T-helper 17 cell (primary cell): ENCODE measurements at regions not wholly inside any gene's neighbourhood (a gene's known extent, or its start where the extent isn't known, plus 50 kb on each side); places are given as distances from the start of the nearest gene placed in this dataset.

Source experiments
- ATAC-seq: fragments of 150-1000 bp; cut with Tn5 transposase; 2 replicates; pipeline ENCODE4 v1.10.0; 2021; ENCODE audit warnings: mild to moderate bottlenecking, moderate library complexity
- DNase-seq, 3 donors: peaks; one replicate each; pipeline versions ENCODE4 v3.0.0 to v3.0.0-alpha.2; 2020 to 2021
- H3K9me3 ChIP-seq: one replicate; pipeline ENCODE4 v1.7.0; 2013; ENCODE audit warnings: low read length, mild to moderate bottlenecking; ENCODE audit not compliant: control insufficient read depth, poor library complexity, severe bottlenecking
- H3K27ac Mint-ChIP-seq: one replicate; pipeline ENCODE4 v1.8.0; 2022; ENCODE audit warnings: mild to moderate bottlenecking, moderate library complexity, mixed read lengths
- H3K27me3 Mint-ChIP-seq: one replicate; pipeline ENCODE4 v1.8.0; 2022; ENCODE audit warnings: mixed read lengths
- H3K36me3 Mint-ChIP-seq: one replicate; pipeline ENCODE4 v1.8.0; 2022; ENCODE audit warnings: low read depth, mixed read lengths
- H3K4me1 Mint-ChIP-seq: one replicate; pipeline ENCODE4 v1.8.0; 2022; ENCODE audit warnings: mild to moderate bottlenecking, mixed read lengths
- H3K4me3 Mint-ChIP-seq: one replicate; pipeline ENCODE4 v1.8.0; 2022; ENCODE audit warnings: mild to moderate bottlenecking, moderate library complexity, mixed read lengths

DNA sequence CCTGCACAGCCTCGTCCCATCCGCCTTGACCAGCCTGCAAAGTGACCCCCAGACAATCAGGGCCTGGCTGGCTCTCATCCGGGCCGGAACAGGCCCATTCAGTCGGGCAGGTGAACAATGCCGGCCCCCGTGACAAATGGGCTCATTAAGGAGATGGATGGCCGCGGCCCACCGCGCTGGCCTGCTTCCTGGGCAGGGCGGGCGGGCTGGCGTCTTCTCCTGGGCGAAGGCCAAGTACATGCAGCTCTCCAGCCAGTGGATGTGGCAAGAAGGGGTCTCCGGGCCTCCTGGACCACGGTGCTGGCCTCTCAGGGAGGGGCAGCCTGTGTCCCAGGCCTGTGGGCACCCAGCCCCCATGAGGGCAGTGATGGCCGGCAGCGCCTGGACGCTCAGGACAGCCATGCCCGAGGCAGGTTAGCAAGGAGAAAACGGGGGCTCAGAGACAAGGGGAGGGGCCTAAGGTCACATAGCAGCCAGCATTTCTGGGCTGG is 1022.8 kb downstream of the BRD1 start:
- no peak for DNase-seq
- Mint-ChIP-seq H3K36me3 (no peaks in the 10 kb centered on the region), H3K27me3 (peaks cover 17% of the 10 kb centered on the region), H3K4me3 (no peak overlapping the region), H3K4me1 (no peaks in the 10 kb centered on the region), H3K27ac (no peak overlapping the region)
- ATAC-seq, result no peak
- no peaks in the 10 kb centered on the region for H3K9me3 ChIP-seq

DNA sequence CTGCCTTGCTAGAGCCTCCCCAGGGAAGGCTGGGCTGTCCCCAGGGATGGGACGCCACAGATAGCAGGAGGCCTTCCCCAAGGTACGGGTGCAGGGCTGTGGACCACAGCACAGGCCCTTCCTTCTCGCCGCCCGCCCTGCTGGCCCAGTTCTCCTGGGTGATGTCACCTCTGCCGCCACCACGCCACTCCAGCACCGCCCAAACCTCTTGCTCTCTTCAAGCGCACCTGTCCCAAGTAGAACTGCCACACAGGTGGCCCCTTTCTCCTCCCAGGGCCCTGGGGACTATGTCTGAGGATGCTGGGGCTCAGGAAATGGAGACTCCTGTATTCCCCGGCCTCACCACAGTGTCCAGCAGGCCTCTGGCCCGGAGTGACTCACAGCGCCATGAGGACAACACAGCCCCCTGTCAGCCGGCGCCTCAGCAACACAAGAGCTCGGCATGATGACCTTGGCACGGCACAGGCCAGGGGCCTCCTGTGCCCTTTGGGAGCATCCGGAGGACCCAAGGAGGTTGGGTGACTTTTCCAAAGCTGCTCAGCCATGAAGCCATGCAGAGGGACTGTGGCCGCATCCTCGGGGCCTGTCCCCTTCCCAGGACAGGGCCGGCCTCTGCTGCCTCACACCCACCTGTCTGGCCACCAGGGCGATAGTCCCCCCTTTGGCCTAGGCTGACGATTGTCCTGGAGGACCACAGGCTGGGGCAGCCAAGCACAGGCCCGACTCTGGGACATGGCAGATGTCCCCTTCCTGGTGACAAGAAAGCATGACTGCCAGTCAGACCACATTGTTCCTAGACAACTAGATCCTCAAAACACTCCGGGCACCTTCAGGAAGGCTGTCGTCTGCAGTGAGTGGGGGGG is 1023.5 kb downstream of the BRD1 start:
- H3K4me1 Mint-ChIP-seq, result no peaks in the 10 kb centered on the region
- no peaks in the 10 kb centered on the region for H3K36me3 Mint-ChIP-seq
- no peak for DNase-seq
- no peak overlapping the region for H3K27ac Mint-ChIP-seq
- no peak for ATAC-seq
- H3K4me3 Mint-ChIP-seq, result no peak overlapping the region
- H3K27me3 Mint-ChIP-seq, result peaks cover 17% of the 10 kb centered on the region
- no peaks in the 10 kb centered on the region for H3K9me3 ChIP-seq

DNA sequence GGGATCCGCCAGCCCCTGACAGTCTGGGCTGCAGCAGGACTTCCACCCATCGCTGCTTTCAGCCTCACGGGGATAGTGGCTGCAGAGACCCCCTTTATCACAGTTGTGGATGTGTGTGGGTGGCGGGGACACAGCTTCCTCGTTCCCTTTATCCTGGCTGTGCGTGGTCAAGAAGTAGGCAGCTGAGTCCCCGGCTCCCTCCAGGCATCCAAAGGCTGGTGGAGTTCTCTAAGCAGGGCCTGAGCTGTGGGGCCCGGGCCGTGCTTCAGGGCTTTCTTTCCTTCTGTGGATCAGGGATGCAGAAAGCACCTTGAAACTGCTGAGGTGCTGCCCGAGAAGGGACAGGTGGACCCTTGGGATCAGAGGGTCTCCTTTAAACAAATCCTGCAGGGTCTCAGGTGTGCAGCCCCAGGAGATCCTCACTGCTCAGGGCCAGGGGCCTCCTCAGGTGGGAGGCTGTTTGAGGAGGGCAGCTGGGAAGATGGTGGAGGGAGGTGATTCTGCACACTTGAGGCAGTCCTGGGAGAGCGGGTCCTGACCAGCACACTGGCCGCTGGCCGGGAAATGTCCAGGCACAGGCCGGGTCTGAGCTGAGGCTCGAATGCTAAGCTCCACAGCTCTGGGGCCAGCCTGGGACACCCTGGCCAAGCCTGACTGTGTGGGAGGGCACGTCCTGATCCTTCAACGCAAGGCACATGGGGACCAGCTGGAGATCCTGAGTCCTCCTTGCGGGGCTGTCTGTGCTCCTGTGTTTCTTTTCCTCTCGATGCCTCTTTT is 1024.3 kb downstream of the BRD1 start:
- H3K36me3 Mint-ChIP-seq, result no peaks in the 10 kb centered on the region
- ATAC-seq (no peak), DNase-seq (no peak)
- H3K27ac Mint-ChIP-seq, result no peak overlapping the region
- H3K9me3 ChIP-seq, result no peaks in the 10 kb centered on the region
- no peak overlapping the region for H3K4me3 Mint-ChIP-seq
- no peaks in the 10 kb centered on the region for H3K4me1 Mint-ChIP-seq
- peaks cover 10% of the 10 kb centered on the region for H3K27me3 Mint-ChIP-seq

DNA sequence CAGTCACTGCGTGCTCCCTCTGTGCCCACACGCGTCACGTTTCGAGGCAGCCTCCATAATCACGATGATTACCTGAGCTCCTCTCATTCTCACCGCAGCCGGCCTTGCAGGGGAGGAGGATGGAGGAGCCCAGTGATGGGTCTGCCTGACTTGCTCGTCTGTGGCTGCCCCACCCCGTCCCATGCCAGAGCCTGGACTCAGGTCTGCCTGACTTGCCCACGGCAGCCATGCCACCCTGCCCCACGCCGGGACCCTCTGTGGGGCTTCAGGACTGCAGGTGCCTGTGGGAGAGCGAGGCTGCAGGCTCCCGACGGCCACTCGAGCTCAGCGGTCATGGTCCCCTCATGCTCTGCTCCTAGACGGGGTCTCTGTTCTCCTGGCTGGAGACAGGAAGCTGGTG is 1025.1 kb downstream of the BRD1 start:
- ATAC-seq (no peak), DNase-seq (no peak)
- Mint-ChIP-seq H3K27me3 (peaks cover 7% of the 10 kb centered on the region), H3K27ac (no peak overlapping the region), H3K4me3 (no peak overlapping the region), H3K36me3 (no peaks in the 10 kb centered on the region), H3K4me1 (no peaks in the 10 kb centered on the region)
- no peaks in the 10 kb centered on the region for H3K9me3 ChIP-seq

DNA sequence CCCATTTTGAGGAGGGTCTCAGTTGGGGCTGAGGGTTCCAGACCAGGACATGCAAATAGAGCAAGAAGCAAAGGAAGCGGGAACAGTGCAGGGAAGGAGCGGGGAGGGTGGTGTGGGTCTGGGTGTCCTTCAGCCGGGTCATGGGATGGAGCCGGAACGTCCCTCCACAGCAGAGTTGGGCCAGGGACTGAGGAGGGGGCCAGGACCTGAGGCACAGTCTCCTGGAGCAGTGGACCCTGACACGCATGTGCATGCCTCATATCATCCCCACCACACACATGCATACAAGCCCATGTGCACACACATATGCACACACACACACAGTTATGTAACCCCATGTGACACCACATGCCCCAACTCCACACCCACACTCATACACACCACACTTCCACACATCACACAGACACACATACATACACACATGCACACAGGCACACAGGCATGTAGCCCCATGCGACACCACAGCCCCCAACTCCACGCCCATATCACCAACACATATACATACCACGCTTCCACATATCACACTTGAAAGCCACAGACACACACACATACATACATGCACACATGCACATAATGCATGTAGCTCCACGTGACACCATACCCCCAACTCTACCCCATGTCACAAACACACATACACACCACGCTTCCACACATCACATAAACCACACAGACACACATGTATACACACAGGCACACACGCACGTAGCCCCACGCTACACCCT is 1026.6 kb downstream of the BRD1 start:
- no peak for ATAC-seq
- H3K4me1 Mint-ChIP-seq, result no peaks in the 10 kb centered on the region

DNA sequence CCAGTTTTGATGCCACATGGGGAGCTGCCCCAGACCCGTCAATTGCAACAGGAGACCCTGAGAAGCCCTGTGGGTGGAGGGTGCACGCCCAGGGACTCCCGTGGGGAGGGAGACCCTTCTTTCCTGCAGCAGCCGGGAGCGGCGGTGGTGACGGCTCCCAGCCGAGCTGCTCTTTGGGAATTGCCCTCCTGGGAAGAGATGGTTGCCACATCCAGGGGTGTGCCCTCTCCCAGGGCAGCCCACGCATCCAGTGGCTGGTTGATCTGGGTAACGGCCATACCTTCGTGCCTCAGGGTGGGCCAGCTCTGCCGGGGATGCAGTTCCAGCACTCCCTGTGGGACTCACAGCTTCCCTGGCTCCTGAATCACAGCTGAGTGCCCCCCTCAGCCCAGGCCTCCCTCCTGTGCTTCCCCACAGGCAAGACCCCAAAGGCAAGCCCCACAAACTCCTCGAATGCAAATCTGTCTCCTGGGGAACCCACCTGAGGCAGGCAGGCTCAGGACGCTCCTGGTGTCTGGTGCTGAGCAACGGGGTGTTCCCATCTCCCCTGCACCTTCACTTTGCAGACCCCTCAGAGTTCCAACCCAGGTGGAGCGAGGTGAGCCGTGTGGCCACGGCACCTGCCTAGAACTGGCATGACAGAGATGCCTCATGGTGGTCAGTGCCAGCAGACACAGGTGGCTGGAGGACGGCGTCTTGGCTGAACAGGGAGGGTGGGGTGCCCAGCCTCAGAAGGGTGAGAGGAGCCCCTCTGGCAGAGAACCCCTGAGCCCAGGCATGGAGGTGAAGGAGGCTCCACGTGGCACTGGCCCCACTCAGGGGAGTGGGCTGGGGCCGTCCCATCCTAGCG is 1027.4 kb downstream of the BRD1 start:
- no peaks in the 10 kb centered on the region for H3K9me3 ChIP-seq

More for the DNA sequence above, 1026.6 kb downstream of the BRD1 start:
- Mint-ChIP-seq H3K36me3 (no peaks in the 10 kb centered on the region), H3K27ac (no peak overlapping the region), H3K27me3 (no peaks in the 10 kb centered on the region), H3K4me3 (no peak overlapping the region)
- H3K9me3 ChIP-seq, result no peaks in the 10 kb centered on the region
- no peak for DNase-seq

DNA sequence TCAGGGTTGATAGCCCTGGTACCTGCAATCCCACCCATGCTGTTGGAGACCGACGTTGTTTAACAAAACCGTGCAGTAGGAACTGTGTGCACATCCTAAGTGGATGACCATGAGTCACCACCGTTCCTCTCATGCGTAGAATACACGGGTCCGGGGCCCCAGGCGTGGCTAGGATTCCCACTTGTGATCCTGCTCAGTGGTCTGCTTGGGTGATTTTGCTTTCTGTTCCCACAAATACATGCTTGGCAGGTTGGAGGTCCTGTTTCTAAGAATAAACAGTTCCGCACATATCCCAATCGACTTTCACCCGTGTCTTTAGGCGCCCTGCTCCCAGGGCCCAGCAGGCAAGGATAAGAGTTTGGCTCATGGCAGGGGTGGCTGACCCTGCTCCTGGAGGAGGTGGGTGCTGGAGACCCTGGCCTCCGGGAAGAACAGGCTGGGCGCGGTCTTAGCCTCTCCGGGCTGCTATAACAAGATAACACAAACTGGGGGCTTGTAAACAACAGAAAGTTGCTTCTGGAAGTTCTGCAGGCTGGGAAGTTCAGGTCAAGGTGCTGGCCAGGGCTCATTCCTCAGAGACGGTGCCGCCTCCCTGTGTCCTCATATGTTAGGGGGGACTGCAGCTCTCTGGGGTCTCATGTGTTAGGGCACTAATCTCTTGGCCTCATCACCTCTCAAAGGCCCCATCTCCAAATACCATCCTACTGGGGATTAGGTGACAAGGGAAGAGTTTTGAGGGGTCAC is 1028.3 kb downstream of the BRD1 start:
- no peaks in the 10 kb centered on the region for H3K9me3 ChIP-seq
- H3K36me3 Mint-ChIP-seq, result no peaks in the 10 kb centered on the region
- no peak overlapping the region for H3K4me3 Mint-ChIP-seq
- H3K4me1 Mint-ChIP-seq, result no peaks in the 10 kb centered on the region
- DNase-seq (no peak), ATAC-seq (no peak)
- no peak overlapping the region for H3K27ac Mint-ChIP-seq
- no peaks in the 10 kb centered on the region for H3K27me3 Mint-ChIP-seq

More for the DNA sequence above, 1027.4 kb downstream of the BRD1 start:
- H3K4me1 Mint-ChIP-seq, result no peaks in the 10 kb centered on the region
- H3K36me3 Mint-ChIP-seq, result no peaks in the 10 kb centered on the region
- no peaks in the 10 kb centered on the region for H3K27me3 Mint-ChIP-seq
- no peak overlapping the region for H3K4me3 Mint-ChIP-seq
- DNase-seq (no peak), ATAC-seq (no peak)
- H3K27ac Mint-ChIP-seq, result no peak overlapping the region

DNA sequence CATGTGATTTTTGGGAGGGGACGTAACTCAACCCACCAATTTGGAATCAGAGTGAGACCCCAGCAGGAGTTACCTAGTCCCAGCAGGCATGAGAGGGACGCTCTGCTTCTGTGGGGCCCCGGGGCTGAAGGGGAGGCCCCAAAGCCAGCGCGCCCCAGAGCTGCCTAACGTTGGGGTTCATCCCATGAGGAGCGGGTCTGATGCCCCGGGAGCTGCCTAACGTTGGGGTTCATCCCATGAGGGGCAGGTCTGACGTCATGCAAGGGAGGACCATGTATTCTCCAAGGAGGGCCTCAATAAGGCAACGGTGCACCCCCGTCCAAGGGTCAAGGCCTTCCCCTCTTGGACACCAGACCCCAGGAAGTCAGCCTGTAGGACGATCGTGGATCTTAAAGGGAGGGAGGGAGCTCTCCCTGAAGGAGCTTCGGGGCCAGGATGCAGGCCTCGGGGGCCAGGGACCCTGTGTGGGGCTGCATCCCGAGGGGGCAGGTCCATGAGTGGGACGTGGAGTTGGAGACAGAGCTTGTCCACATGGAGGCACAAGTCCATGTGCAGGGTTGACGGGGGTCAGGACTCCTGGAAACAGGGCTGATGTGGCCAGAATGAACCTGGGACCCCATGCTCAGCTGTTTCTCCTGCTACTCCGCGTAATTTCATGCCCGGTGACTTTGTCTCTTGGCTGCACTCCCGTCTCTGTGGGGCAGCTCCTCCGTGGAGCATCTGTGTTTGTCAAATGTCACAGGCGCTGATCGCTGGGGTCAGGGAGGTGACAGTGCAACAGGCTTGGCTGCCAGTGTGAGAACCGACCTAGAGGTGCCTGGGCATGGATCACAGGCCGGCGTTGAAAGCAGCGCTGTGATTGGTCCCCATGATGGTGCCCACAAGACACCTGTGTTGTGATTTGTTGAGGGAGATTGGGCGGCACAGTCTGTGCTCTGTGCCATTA is 1029.1 kb downstream of the BRD1 start:
- H3K27ac Mint-ChIP-seq, result no peak overlapping the region
- no peaks in the 10 kb centered on the region for H3K4me1 Mint-ChIP-seq
- no peaks in the 10 kb centered on the region for H3K9me3 ChIP-seq
- DNase-seq (no peak), ATAC-seq (no peak)
- no peaks in the 10 kb centered on the region for H3K36me3 Mint-ChIP-seq
- H3K4me3 Mint-ChIP-seq, result no peak overlapping the region
- no peaks in the 10 kb centered on the region for H3K27me3 Mint-ChIP-seq

DNA sequence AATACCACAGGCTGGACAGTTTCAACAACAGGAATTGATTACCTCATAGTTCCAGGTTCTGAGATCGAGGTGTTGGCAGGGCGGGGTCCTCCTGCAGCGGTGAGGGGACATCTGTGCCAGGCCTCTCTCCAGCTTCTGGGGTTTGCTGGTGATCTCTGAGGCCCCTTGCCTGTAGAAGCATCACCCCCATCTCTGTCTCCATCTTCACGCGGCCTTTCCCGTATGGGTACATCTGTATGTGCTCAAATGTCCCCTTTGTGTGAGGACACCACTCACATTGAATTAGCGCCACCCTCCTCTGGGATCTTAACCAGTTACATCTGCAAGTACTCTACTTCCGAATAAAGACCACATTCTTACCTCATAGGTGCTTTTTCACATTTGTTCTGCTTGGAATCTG is 1029.9 kb downstream of the BRD1 start:
- no peaks in the 10 kb centered on the region for H3K4me1 Mint-ChIP-seq
- H3K4me3 Mint-ChIP-seq, result no peak overlapping the region
- no peaks in the 10 kb centered on the region for H3K27me3 Mint-ChIP-seq
- H3K9me3 ChIP-seq, result no peaks in the 10 kb centered on the region
- no peak overlapping the region for H3K27ac Mint-ChIP-seq
- DNase-seq (no peak), ATAC-seq (no peak)
- no peaks in the 10 kb centered on the region for H3K36me3 Mint-ChIP-seq

DNA sequence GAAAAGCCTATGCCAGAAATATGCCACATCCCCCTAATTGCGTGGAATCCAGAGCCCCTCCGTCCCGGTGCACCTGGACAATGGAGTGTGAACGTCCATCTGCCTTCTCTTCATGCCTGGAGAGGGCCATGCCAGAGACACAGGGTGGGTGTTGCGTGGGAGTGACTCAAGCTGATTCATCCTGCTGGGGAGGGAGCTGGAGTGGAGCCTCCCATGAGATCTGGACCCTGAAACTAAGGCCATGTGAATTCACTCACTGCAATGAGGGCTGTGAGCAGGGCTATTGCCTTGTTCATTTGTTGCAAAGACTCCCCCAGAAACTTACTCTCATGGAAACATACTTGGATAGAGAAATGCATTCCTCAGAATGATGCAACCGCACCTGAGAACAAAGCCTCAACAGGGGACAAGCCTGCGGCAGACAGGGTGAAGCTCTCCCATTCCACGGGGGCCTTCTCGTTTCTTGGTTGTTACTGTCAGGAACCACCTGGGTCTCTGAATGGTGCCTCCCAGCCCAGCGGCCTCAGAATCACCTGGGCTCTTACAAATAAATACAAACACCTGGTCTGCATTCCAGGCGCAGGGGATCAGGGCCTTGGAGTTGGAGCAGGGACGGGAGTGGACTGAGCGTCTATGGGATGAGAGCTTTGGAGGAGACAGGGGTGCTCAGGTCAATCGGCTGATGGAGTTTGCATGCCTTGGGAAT is 1031.2 kb downstream of the BRD1 start:
- Mint-ChIP-seq H3K36me3 (no peaks in the 10 kb centered on the region), H3K4me3 (no peak overlapping the region), H3K27me3 (no peaks in the 10 kb centered on the region), H3K4me1 (no peaks in the 10 kb centered on the region), H3K27ac (no peak overlapping the region)
- no peaks in the 10 kb centered on the region for H3K9me3 ChIP-seq
- DNase-seq (no peak), ATAC-seq (no peak)

DNA sequence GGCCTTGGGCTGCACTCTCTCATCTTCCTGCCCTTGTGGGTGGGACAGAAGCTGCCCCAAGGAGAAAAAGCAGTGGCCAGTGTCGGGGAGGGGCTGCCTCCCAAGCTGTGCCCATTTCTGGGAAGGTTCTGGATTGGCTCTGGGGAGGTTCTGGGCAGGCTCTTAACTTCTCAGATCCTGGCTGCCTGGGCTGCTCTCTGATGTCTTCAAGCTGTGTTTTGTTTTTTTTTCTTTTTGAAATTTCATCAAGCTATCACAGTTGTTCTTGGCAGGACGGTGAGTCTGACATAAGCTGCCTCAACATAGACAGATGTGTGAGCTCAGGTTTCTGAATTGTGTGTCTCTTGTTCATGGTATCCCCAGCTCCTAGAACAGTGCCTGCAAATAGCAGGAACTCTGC is 1032.0 kb downstream of the BRD1 start:
- no peaks in the 10 kb centered on the region for H3K9me3 ChIP-seq
- H3K36me3 Mint-ChIP-seq, result no peaks in the 10 kb centered on the region
- no peaks in the 10 kb centered on the region for H3K27me3 Mint-ChIP-seq
- H3K4me1 Mint-ChIP-seq, result no peaks in the 10 kb centered on the region
- ATAC-seq (no peak), DNase-seq (no peak)
- H3K27ac Mint-ChIP-seq, result no peak overlapping the region
- no peak overlapping the region for H3K4me3 Mint-ChIP-seq
